ENCODE measurements at regions not wholly inside any gene's neighbourhood (a gene's known extent, or its start where the extent isn't known, plus 50 kb on each side); places are given as distances from the start of the nearest gene placed in this dataset.

- H3K9me1 ChIP-seq (ENCODE audit: control insufficient read depth, extremely low read depth, insufficient read depth, low read length): no peaks in the 10 kb centered on the region
- no peak overlapping the region for H3K9ac ChIP-seq (ENCODE audit: control insufficient read depth, extremely low read depth, insufficient read depth, low read length)
- DNase-seq (ENCODE audit: low read depth, low spot score): no peak
- H2AFZ ChIP-seq (ENCODE audit: control insufficient read depth, low read length): no peak overlapping the region
- H4K20me1 ChIP-seq (ENCODE audit: control insufficient read depth, extremely low read depth, insufficient read depth, low read length): no peaks in the 10 kb centered on the region
- dilution Hi-C loops (cut with MboI; ENCODE audit: extremely low pct_ligation_motif_present, low sequenced_read_pairs): no loop called here
- no peak overlapping the region for H3K4me2 ChIP-seq (ENCODE audit: control insufficient read depth, extremely low read depth, insufficient read depth, low read depth, low read length)
- TF ChIP-seq, protein P1, sequence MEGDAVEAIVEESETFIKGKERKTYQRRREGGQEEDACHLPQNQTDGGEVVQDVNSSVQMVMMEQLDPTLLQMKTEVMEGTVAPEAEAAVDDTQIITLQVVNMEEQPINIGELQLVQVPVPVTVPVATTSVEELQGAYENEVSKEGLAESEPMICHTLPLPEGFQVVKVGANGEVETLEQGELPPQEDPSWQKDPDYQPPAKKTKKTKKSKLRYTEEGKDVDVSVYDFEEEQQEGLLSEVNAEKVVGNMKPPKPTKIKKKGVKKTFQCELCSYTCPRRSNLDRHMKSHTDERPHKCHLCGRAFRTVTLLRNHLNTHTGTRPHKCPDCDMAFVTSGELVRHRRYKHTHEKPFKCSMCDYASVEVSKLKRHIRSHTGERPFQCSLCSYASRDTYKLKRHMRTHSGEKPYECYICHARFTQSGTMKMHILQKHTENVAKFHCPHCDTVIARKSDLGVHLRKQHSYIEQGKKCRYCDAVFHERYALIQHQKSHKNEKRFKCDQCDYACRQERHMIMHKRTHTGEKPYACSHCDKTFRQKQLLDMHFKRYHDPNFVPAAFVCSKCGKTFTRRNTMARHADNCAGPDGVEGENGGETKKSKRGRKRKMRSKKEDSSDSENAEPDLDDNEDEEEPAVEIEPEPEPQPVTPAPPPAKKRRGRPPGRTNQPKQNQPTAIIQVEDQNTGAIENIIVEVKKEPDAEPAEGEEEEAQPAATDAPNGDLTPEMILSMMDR (optimal IDR thresholded peaks at IDR 0.05 in 1 of 3, IDR thresholded peaks at IDR 0.05 in 1 of 3, conservative IDR thresholded peaks at IDR 0.05 in 1 of 3; ENCODE audit: extremely low read depth in 1 of 3, insufficient read depth in 2 of 3, low read length in 3 of 3): no peak
- no peak for TF ChIP-seq EZH2 (IDR thresholded peaks at IDR 0.05; ENCODE audit: low read length)
- no peaks in the 10 kb centered on the region for H3K27me3 ChIP-seq (ENCODE audit: control insufficient read depth, extremely low read depth, insufficient read depth, low read length)
- H3K9me3 ChIP-seq (ENCODE audit: control insufficient read depth, low read depth, low read length): no peaks in the 10 kb centered on the region
- FAIRE-seq: no peak
- H3K27ac ChIP-seq (ENCODE audit: control insufficient read depth, insufficient read depth, low read length): no peak overlapping the region
- no peaks in the 10 kb centered on the region for H3K4me1 ChIP-seq (ENCODE audit: control insufficient read depth, extremely low read depth, insufficient read depth, low read length)
- H3K36me3 ChIP-seq (ENCODE audit: control insufficient read depth in 2 of 2, extremely low read depth in 1 of 2, insufficient read depth in 2 of 2, low read length in 2 of 2): no peaks in the 10 kb centered on the region
- no peaks in the 10 kb centered on the region for H3K79me2 ChIP-seq (ENCODE audit: control insufficient read depth, insufficient read depth, low read length)
- H3K4me3 ChIP-seq (ENCODE audit: control insufficient read depth in 2 of 3, extremely low read depth in 1 of 3, insufficient read depth in 2 of 3, low read depth in 1 of 3, low read length in 3 of 3): no peak overlapping the region
Measured at GRCh38 chr18:30855762-30856161, 186.8 kb downstream of the DSC3 start.

- Histone ChIP-seq H4K20me1 (ENCODE audit: control insufficient read depth, extremely low read depth, insufficient read depth, low read length) (no peaks in the 10 kb centered on the region), H3K79me2 (ENCODE audit: control insufficient read depth, insufficient read depth, low read length) (no peaks in the 10 kb centered on the region), H3K4me1 (ENCODE audit: control insufficient read depth, extremely low read depth, insufficient read depth, low read length) (no peaks in the 10 kb centered on the region), H3K27me3 (ENCODE audit: control insufficient read depth, extremely low read depth, insufficient read depth, low read length) (no peaks in the 10 kb centered on the region), H2AFZ (ENCODE audit: control insufficient read depth, low read length) (no peak overlapping the region), H3K4me3 (ENCODE audit: control insufficient read depth in 2 of 3, extremely low read depth in 1 of 3, insufficient read depth in 2 of 3, low read depth in 1 of 3, low read length in 3 of 3) (no peak overlapping the region), H3K36me3 (ENCODE audit: control insufficient read depth in 2 of 2, extremely low read depth in 1 of 2, insufficient read depth in 2 of 2, low read length in 2 of 2) (no peaks in the 10 kb centered on the region), H3K27ac (ENCODE audit: control insufficient read depth, insufficient read depth, low read length) (no peak overlapping the region), H3K9ac (ENCODE audit: control insufficient read depth, extremely low read depth, insufficient read depth, low read length) (no peak overlapping the region), H3K9me1 (ENCODE audit: control insufficient read depth, extremely low read depth, insufficient read depth, low read length) (no peaks in the 10 kb centered on the region), H3K9me3 (ENCODE audit: control insufficient read depth, low read depth, low read length) (no peaks in the 10 kb centered on the region), H3K4me2 (ENCODE audit: control insufficient read depth, extremely low read depth, insufficient read depth, low read depth, low read length) (no peak overlapping the region)
- dilution Hi-C loops (cut with MboI; ENCODE audit: extremely low pct_ligation_motif_present, low sequenced_read_pairs): no loop called here
- no peak for DNase-seq (ENCODE audit: low read depth, low spot score)
- TF ChIP-seq, protein P1 (optimal IDR thresholded peaks at IDR 0.05 in 1 of 3, IDR thresholded peaks at IDR 0.05 in 1 of 3, conservative IDR thresholded peaks at IDR 0.05 in 1 of 3; ENCODE audit: extremely low read depth in 1 of 3, insufficient read depth in 2 of 3, low read length in 3 of 3): no peak
- TF ChIP-seq EZH2 (IDR thresholded peaks at IDR 0.05; ENCODE audit: low read length): no peak
- no peak for FAIRE-seq
Measured at GRCh38 chr18:30852980-30853379, 189.6 kb downstream of the DSC3 start.

Data from keratinocyte (primary cell).